Type B pancreatic cell (in vitro differentiated cells): ENCODE measurements at regions not wholly inside any gene's neighbourhood (a gene's known extent, or its start where the extent isn't known, plus 50 kb on each side); places are given as distances from the start of the nearest gene placed in this dataset.

Source experiments
- DNase-seq: peaks from one replicate; pipeline ENCODE4 v3.0.0; 2021; ENCODE audit warnings: mixed read lengths; ENCODE audit not compliant: unreplicated experiment; ENCODE audit errors: extremely low spot score
- H3K27ac Mint-ChIP-seq: 2 replicates; pipeline ENCODE4 v1.8.0; 2021; ENCODE audit warnings: mild to moderate bottlenecking, mixed read lengths
- H3K27me3 Mint-ChIP-seq: 2 replicates; pipeline ENCODE4 v1.8.0; 2021; ENCODE audit warnings: mixed read lengths
- H3K36me3 Mint-ChIP-seq: 2 replicates; pipeline ENCODE4 v1.8.0; 2021; ENCODE audit warnings: mixed read lengths
- H3K4me1 Mint-ChIP-seq: one replicate; pipeline ENCODE4 v1.8.0; 2021; ENCODE audit warnings: mixed read lengths; ENCODE audit not compliant: unreplicated experiment
- H3K4me3 Mint-ChIP-seq: 2 replicates; pipeline ENCODE4 v1.8.0; 2021; ENCODE audit warnings: mild to moderate bottlenecking, mixed read lengths
- H3K9me3 Mint-ChIP-seq: 2 replicates; pipeline ENCODE4 v1.8.0; 2021; ENCODE audit warnings: mixed read lengths
- TF ChIP-seq, protein P1 (sequence below): fragments of 200-600 bp; sonication (generic); conservative IDR thresholded peaks from 2 replicates; pipeline ENCODE4 v1.5.0; 2021; ENCODE audit warnings: antibody characterized with exemption, mild to moderate bottlenecking

DNA sequence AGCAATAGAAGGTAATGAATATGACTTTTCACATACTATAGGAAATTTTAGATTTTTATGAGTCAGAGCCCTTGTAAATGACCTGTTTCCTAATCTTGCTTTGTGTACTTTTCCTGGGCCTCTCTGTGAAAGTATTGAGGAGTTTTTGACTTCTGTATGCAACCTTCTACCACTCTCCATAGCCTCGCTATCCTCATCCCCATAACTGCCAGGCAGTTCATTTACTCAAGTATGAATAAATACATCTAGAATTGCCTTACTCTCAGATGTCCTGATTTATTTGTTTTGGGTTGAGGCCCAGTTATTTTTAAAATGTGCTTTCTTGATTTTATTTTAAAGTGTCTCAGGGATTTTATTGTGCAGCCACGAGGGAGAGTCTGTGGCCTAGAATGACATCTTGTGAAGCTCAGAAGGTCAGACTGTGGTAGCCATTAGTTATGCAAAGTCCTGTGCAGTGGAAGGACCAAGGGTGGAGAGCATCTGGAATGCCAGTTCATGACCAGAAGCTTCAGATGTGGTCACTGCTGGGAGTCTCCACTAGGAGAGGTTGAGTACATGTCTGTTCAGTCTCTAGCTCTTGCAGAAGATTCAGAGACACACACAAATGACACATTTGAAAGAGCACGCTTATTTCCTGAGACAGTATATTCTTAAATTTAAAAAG is 346.2 kb upstream of the IMPG1 start:
- peaks cover 3% of the 10 kb centered on the region for H3K27me3 Mint-ChIP-seq
- no peaks in the 10 kb centered on the region for H3K9me3 Mint-ChIP-seq
- H3K4me1 Mint-ChIP-seq: no peaks in the 10 kb centered on the region
- no peak overlapping the region for H3K27ac Mint-ChIP-seq
- TF ChIP-seq, protein P1, sequence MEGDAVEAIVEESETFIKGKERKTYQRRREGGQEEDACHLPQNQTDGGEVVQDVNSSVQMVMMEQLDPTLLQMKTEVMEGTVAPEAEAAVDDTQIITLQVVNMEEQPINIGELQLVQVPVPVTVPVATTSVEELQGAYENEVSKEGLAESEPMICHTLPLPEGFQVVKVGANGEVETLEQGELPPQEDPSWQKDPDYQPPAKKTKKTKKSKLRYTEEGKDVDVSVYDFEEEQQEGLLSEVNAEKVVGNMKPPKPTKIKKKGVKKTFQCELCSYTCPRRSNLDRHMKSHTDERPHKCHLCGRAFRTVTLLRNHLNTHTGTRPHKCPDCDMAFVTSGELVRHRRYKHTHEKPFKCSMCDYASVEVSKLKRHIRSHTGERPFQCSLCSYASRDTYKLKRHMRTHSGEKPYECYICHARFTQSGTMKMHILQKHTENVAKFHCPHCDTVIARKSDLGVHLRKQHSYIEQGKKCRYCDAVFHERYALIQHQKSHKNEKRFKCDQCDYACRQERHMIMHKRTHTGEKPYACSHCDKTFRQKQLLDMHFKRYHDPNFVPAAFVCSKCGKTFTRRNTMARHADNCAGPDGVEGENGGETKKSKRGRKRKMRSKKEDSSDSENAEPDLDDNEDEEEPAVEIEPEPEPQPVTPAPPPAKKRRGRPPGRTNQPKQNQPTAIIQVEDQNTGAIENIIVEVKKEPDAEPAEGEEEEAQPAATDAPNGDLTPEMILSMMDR: no peak
- no peak overlapping the region for H3K4me3 Mint-ChIP-seq
- H3K36me3 Mint-ChIP-seq: no peaks in the 10 kb centered on the region
- DNase-seq: no peak

DNA sequence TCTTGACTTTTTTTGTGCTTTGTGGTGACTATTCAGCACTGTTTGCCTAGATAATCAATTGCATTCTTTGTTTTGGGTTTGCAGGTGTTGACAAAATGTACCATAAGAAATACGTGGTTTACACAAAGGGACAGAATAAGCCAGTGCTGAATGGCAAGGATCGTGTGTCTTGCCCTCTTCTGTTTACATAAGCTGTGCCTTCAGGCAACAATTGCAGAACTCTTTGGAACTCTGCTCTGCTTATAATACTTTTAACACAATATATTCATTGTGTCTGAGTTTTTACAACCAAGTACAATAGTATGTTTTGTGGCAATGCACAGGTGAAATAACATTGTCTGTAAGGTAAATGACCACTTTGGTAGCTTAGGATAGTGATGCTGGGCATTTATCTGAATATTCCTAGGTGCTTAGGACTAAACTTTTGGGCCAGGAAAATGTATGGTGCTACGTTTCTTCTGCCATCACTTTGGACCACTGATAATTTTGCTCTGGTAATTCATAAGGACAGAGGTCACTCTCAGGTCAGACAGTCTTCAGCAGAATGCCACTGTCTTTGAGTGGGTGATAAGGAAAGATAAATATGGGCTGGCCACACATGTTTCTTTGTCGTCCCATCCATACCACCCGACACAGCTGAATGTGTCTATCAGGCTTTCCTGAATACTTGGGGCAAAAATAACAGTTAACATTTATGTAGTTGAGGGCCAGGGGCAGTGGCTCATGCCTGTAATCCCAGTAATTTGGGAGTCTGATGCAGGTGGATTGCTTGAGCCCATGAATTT is 344.6 kb upstream of the IMPG1 start:
- TF ChIP-seq, protein P1: no peak
- H3K27ac Mint-ChIP-seq: no peak overlapping the region
- H3K9me3 Mint-ChIP-seq: no peaks in the 10 kb centered on the region
- no peaks in the 10 kb centered on the region for H3K36me3 Mint-ChIP-seq
- no peak for DNase-seq
- peaks cover 3% of the 10 kb centered on the region for H3K27me3 Mint-ChIP-seq
- H3K4me3 Mint-ChIP-seq: no peak overlapping the region
- no peaks in the 10 kb centered on the region for H3K4me1 Mint-ChIP-seq

DNA sequence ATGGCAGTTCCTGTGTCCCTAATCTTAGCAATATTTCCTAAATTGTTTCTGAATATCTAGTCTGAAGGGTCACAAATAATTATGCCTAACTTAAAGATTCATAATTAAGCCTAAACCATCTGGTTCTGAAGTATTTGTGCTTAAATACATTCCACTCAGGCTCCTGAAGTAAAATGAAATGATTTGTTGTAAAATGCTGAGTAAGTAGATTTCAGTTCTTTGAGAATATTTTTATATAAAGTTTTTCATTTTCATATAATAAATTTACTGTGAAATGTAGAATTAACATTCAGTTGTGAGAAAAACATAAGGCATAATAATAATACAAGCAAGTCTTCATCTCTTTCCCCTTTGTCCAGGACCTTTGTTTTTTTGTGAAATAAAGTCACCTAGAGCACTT is 330.6 kb upstream of the IMPG1 start:
- TF ChIP-seq, protein P1: no peak
- Mint-ChIP-seq H3K27ac (no peak overlapping the region), H3K9me3 (peaks cover 5% of the 10 kb centered on the region), H3K4me3 (no peak overlapping the region), H3K4me1 (no peaks in the 10 kb centered on the region), H3K27me3 (no peaks in the 10 kb centered on the region), H3K36me3 (no peaks in the 10 kb centered on the region)
- DNase-seq: no peak

DNA sequence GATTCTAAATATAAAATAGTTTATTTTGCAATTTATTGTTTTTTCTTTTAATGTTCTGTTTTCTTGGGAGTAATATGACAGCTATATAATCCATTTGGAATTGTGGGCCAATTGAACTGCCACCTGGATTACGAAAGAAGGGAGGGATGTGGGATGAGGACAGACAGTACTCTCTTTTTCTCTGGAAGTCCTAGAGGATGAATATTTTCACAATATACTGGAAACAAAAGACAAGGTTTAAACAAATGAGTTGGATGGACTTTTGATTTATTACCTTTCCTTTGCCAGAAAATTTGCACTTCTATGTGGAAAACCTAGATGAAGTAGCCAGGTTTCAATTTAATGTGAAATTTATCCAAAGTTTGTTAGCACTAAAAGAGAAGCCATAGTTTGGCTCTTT is 325.5 kb upstream of the IMPG1 start:
- Mint-ChIP-seq H3K36me3 (no peaks in the 10 kb centered on the region), H3K27me3 (no peaks in the 10 kb centered on the region)

DNA sequence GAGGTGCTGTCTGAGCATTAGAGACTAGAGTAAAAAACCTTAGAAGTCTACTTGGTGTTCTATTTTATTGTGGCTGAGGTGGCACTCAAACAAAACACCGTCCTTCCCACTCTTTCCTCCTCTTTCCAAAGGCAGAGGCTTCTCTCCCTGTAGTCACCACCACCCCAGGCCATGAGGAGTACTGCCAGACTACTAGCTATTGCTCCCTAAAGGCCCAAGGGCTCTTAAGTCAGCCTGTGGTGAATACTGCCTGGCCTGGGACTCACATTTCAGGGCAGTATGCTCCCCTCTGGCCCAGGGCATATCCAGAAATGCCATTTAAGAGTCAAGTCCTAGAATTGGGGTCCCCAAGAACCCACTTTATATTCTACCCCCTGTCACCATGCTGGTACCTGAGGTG is 309.7 kb upstream of the IMPG1 start:
- Mint-ChIP-seq H3K9me3 (peaks cover 6% of the 10 kb centered on the region), H3K27me3 (no peaks in the 10 kb centered on the region), H3K36me3 (no peaks in the 10 kb centered on the region), H3K4me1 (no peaks in the 10 kb centered on the region), H3K27ac (no peak overlapping the region), H3K4me3 (no peak overlapping the region)
- TF ChIP-seq, protein P1: no peak
- DNase-seq: no peak

More for the DNA sequence above, 325.5 kb upstream of the IMPG1 start:
- Mint-ChIP-seq H3K27ac (no peak overlapping the region), H3K9me3 (peaks cover 7% of the 10 kb centered on the region), H3K4me1 (no peaks in the 10 kb centered on the region), H3K4me3 (no peak overlapping the region)
- TF ChIP-seq, protein P1: no peak
- DNase-seq: no peak
